OCI-LY7 (cell line): ENCODE measurements at regions not wholly inside any gene's neighbourhood (a gene's known extent, or its start where the extent isn't known, plus 50 kb on each side); places are given as distances from the start of the nearest gene placed in this dataset.

Source experiments
- BruUV-seq: library from RNA; stranded (reverse); fragments of 400-500 nt; replicated peaks from 2 replicates; lab custom pipeline; 2021; lab: Mats Ljungman, UMichigan
- CTCF ChIA-PET: fragments of 300-600 bp; sonication (Branson Sonifier 250); formaldehyde crosslinking; loops from one replicate; lab custom pipeline; 2022; ENCODE audit warnings: antibody characterized with exemption; ENCODE audit not compliant: unreplicated experiment; lab: Charles Lee
- POLR2A ChIA-PET: fragments of 300-600 bp; sonication (Branson Sonifier 250); formaldehyde crosslinking; loops from one replicate; lab custom pipeline; 2022; ENCODE audit warnings: antibody characterized with exemption; lab: Charles Lee
- DNase-seq: peaks from one replicate; pipeline ENCODE4 v3.0.0-alpha.2; 2015; ENCODE audit warnings: low spot score
- H2AFZ ChIP-seq: fragments of 200-600 bp; sonication (generic), shearing (Covaris generic); 2 replicates; pipeline ENCODE4 v1.6.1; 2014; ENCODE audit warnings: mild to moderate bottlenecking, antibody characterized with exemption, low read length, moderate library complexity
- H3K27ac ChIP-seq: fragments of 200-600 bp; sonication (generic); 2 replicates; pipeline ENCODE4 v1.5.1; 2014; ENCODE audit warnings: mixed run types, low read depth, mild to moderate bottlenecking, moderate library complexity, low read length, inconsistent platforms; ENCODE audit not compliant: poor library complexity, severe bottlenecking
- H3K36me3 ChIP-seq: fragments of 200-600 bp; sonication (generic); 2 replicates; pipeline ENCODE4 v1.6.1; 2014; ENCODE audit warnings: mild to moderate bottlenecking, antibody characterized with exemption, low read length, moderate library complexity, mixed read lengths; ENCODE audit not compliant: insufficient read depth
- H3K4me1 ChIP-seq: fragments of 200-600 bp; sonication (generic); 2 replicates; pipeline ENCODE4 v1.5.1; 2014; ENCODE audit warnings: mild to moderate bottlenecking, low read length; ENCODE audit not compliant: insufficient read depth, poor library complexity, severe bottlenecking
- H3K4me2 ChIP-seq: fragments of 200-600 bp; sonication (generic); 2 replicates; pipeline ENCODE4 v1.6.1; 2014; ENCODE audit warnings: mild to moderate bottlenecking, low read length
- H3K4me3 ChIP-seq: fragments of 200-600 bp; sonication (generic); 2 replicates; pipeline ENCODE4 v1.5.1; 2014; ENCODE audit warnings: mild to moderate bottlenecking, low read depth, low read length; ENCODE audit not compliant: poor library complexity, severe bottlenecking
- H3K79me2 ChIP-seq: fragments of 200-600 bp; sonication (generic); 2 replicates; pipeline ENCODE4 v1.6.1; 2016; ENCODE audit warnings: low read depth, mild to moderate bottlenecking, low read length, moderate library complexity, mixed read lengths; ENCODE audit not compliant: insufficient read depth
- H3K9me2 ChIP-seq: fragments of 200-600 bp; sonication (generic); 2 replicates; pipeline ENCODE4 v1.6.1; 2016; ENCODE audit warnings: mild to moderate bottlenecking, low read length, mixed read lengths; ENCODE audit not compliant: insufficient read depth
- H3K9me3 ChIP-seq: fragments of 200-600 bp; sonication (generic); 2 replicates; pipeline ENCODE4 v1.6.1; 2014; ENCODE audit warnings: mild to moderate bottlenecking, mixed run types, low read length, mixed read lengths
- H4K20me1 ChIP-seq: fragments of 200-600 bp; sonication (generic); 2 replicates; pipeline ENCODE4 v1.6.1; 2014; ENCODE audit warnings: mild to moderate bottlenecking, antibody characterized with exemption, low read length, moderate library complexity, mixed read lengths; ENCODE audit not compliant: insufficient read depth
- CTCF ChIP-seq: fragments of 200-600 bp; sonication (generic); conservative IDR thresholded peaks from 2 replicates; pipeline ENCODE4 v1.5.1; 2014; ENCODE audit warnings: mild to moderate bottlenecking, antibody characterized with exemption, low read length, moderate library complexity, mixed read lengths
- EZH2phosphoT487 ChIP-seq: fragments of 200-600 bp; sonication (generic); IDR thresholded peaks from 2 replicates; pipeline ENCODE4 v1.6.1; 2018; ENCODE audit warnings: low read depth, borderline replicate concordance, mild to moderate bottlenecking, mixed run types, antibody characterized with exemption, low read length, moderate library complexity, mixed read lengths
- intact Hi-C: fragments of 100-400 bp; cut with micrococcal nuclease; formaldehyde crosslinking; loops from one replicate; pipeline ENCODE4 v1.10.0; 2022; ENCODE audit not compliant: unreplicated experiment

GRCh38 chr5:56471707-56472106 is 238.6 kb upstream of the ANKRD55 start:
- no peaks in the 10 kb centered on the region for H3K9me3 ChIP-seq
- no peaks in the 10 kb centered on the region for H3K9me2 ChIP-seq
- no TSS peak for BruUV-seq
- H3K36me3 ChIP-seq, result no peaks in the 10 kb centered on the region
- POLR2A ChIA-PET, result interaction anchor here (2.1 kb wide), 1 partner anchor 8 kb away, joined by 8 read pairs; no protein-coding TSS in a partner anchor
- DNase-seq, result no peak
- H3K79me2 ChIP-seq, result no peaks in the 10 kb centered on the region
- H2AFZ ChIP-seq, result no peak overlapping the region
- H3K4me1 ChIP-seq, result no peaks in the 10 kb centered on the region
- TF ChIP-seq EZH2phosphoT487 (no peak), CTCF (no peak)
- no peak overlapping the region for H3K4me2 ChIP-seq
- intact Hi-C loops, result no loop called here
- CTCF ChIA-PET, result no interaction called here
- no peak overlapping the region for H3K27ac ChIP-seq
- no peak overlapping the region for H3K4me3 ChIP-seq
- H4K20me1 ChIP-seq, result no peaks in the 10 kb centered on the region

GRCh38 chr5:56470007-56470406 is 236.9 kb upstream of the ANKRD55 start:
- POLR2A ChIA-PET, result interaction anchor here (1.0 to 2.7 kb wide), 3 partner anchors 9 to 54 kb away, joined by 3 to 6 read pairs (median 4); no protein-coding TSS in a partner anchor
- H3K4me1 ChIP-seq, result no peaks in the 10 kb centered on the region
- no peak overlapping the region for H3K27ac ChIP-seq
- BruUV-seq, result no TSS peak
- no peaks in the 10 kb centered on the region for H4K20me1 ChIP-seq
- no peak overlapping the region for H2AFZ ChIP-seq
- CTCF ChIA-PET, result no interaction called here
- H3K4me2 ChIP-seq, result no peak overlapping the region
- H3K9me2 ChIP-seq, result no peaks in the 10 kb centered on the region
- no peak overlapping the region for H3K4me3 ChIP-seq
- no peak for TF ChIP-seq CTCF
- TF ChIP-seq EZH2phosphoT487, result no peak
- intact Hi-C loops, result no loop called here
- no peaks in the 10 kb centered on the region for H3K79me2 ChIP-seq
- H3K36me3 ChIP-seq, result no peaks in the 10 kb centered on the region
- no peak for DNase-seq
- H3K9me3 ChIP-seq, result no peaks in the 10 kb centered on the region

GRCh38 chr5:56468277-56468676 is 235.1 kb upstream of the ANKRD55 start:
- no peak for TF ChIP-seq CTCF
- no peak for TF ChIP-seq EZH2phosphoT487
- H3K4me2 ChIP-seq, result no peak overlapping the region
- intact Hi-C loops, result no loop called here
- H3K9me3 ChIP-seq, result no peaks in the 10 kb centered on the region
- ChIA-PET POLR2A (interaction anchor here (0.6 to 2.7 kb wide), 6 partner anchors 10 to 209 kb away, joined by 3 to 6 read pairs (median 3); no protein-coding TSS in a partner anchor), CTCF (no interaction called here)
- no peak overlapping the region for H3K4me3 ChIP-seq
- no peaks in the 10 kb centered on the region for H3K9me2 ChIP-seq
- no peaks in the 10 kb centered on the region for H3K79me2 ChIP-seq
- no peaks in the 10 kb centered on the region for H3K36me3 ChIP-seq
- no TSS peak for BruUV-seq
- DNase-seq, result no peak
- no peaks in the 10 kb centered on the region for H4K20me1 ChIP-seq
- no peak overlapping the region for H2AFZ ChIP-seq
- no peak overlapping the region for H3K27ac ChIP-seq
- H3K4me1 ChIP-seq, result no peaks in the 10 kb centered on the region
